ENCODE measurements at regions not wholly inside any gene's neighbourhood (a gene's known extent, or its start where the extent isn't known, plus 50 kb on each side); places are given as distances from the start of the nearest gene placed in this dataset.

DNA sequence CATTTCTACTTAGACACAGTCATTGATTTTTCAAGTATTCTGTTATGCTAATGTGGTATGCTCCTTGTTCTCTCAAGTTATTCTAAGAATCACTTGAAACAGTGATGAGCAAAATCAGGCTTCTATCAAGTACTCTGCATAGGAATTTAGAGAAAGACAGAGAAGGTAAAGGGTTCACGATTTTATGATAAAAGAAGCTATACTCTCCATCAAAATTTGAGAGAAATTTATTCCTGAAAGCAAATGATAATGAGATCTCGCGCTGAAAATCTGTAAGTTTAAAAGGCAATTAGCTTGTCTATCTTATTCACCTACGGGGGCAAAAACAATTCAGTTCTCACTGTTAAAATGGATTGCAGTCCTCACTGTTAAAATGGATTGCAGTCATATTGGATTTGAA, 1404.3 kb upstream of the FLRT2 start:
- TF ChIP-seq, protein P1, sequence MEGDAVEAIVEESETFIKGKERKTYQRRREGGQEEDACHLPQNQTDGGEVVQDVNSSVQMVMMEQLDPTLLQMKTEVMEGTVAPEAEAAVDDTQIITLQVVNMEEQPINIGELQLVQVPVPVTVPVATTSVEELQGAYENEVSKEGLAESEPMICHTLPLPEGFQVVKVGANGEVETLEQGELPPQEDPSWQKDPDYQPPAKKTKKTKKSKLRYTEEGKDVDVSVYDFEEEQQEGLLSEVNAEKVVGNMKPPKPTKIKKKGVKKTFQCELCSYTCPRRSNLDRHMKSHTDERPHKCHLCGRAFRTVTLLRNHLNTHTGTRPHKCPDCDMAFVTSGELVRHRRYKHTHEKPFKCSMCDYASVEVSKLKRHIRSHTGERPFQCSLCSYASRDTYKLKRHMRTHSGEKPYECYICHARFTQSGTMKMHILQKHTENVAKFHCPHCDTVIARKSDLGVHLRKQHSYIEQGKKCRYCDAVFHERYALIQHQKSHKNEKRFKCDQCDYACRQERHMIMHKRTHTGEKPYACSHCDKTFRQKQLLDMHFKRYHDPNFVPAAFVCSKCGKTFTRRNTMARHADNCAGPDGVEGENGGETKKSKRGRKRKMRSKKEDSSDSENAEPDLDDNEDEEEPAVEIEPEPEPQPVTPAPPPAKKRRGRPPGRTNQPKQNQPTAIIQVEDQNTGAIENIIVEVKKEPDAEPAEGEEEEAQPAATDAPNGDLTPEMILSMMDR (IDR thresholded peaks at IDR 0.05), result no peak
- TF ChIP-seq POLR2A (IDR thresholded peaks at IDR 0.05), result no peak
